IMR-90 (cell line): ENCODE measurements at regions not wholly inside any gene's neighbourhood (a gene's known extent, or its start where the extent isn't known, plus 50 kb on each side); places are given as distances from the start of the nearest gene placed in this dataset.

Experiments
- ATAC-seq: fragments of 200-7000 bp; cut with Tn5 transposase; 2 replicates; pipeline ENCODE4 v1.9.1; 2020; ENCODE audit warnings: low read depth, mild to moderate bottlenecking, moderate library complexity
- BruUV-seq: library from RNA; stranded (reverse); fragments of 400-500 nt; replicated peaks from 2 replicates; lab custom pipeline; 2021; lab: Mats Ljungman, UMichigan
- CTCF ChIA-PET: fragments of 300-600 bp; formaldehyde crosslinking; extraction: SDS; loops from one replicate; lab custom pipeline; 2021; ENCODE audit warnings: antibody characterized with exemption; lab: Yijun Ruan, JAX
- POLR2A ChIA-PET: fragments of 300-600 bp; sonication (Branson Sonifier 250); formaldehyde crosslinking; loops from one replicate; lab custom pipeline; 2022; ENCODE audit warnings: antibody characterized with exemption; ENCODE audit not compliant: unreplicated experiment; lab: Charles Lee
- DNase-seq: peaks from one replicate; pipeline ENCODE4 v3.0.0; 2013
- H2AFZ ChIP-seq: replicated peaks from 2 replicates; pipeline ENCODE3; 2013; ENCODE audit warnings: low read length, mild to moderate bottlenecking; ENCODE audit not compliant: poor library complexity
- H2AK5ac ChIP-seq: 2 replicates; pipeline ENCODE4 v1.6.1; 2013; ENCODE audit warnings: low read depth, low read length, inconsistent platforms
- H2AK9ac ChIP-seq: replicated peaks from 2 replicates; pipeline ENCODE3; 2013; ENCODE audit warnings: mild to moderate bottlenecking, low read depth, low read length, moderate library complexity; ENCODE audit not compliant: poor library complexity
- H2BK120ac ChIP-seq: 2 replicates; pipeline ENCODE4 v1.6.1; 2013; ENCODE audit warnings: low read depth, low read length, inconsistent platforms
- H2BK15ac ChIP-seq: 3 replicates; pipeline ENCODE4 v1.6.1; 2013; ENCODE audit warnings: low read depth, low read length, inconsistent platforms
- H2BK20ac ChIP-seq: 2 replicates; pipeline ENCODE4 v1.6.1; 2013; ENCODE audit warnings: low read depth, mild to moderate bottlenecking, inconsistent platforms, low read length, moderate library complexity
- H2BK5ac ChIP-seq: 2 replicates; pipeline ENCODE4 v1.6.1; 2013; ENCODE audit warnings: mild to moderate bottlenecking, low read depth, low read length, inconsistent platforms; ENCODE audit not compliant: poor library complexity, severe bottlenecking
- H3K14ac ChIP-seq: replicated peaks from 2 replicates; pipeline ENCODE4 v1.6.1; 2013; ENCODE audit warnings: low read depth, low read length, inconsistent platforms
- H3K18ac ChIP-seq: 2 replicates; pipeline ENCODE4 v1.6.1; 2013; ENCODE audit warnings: low read depth, low read length, control low read depth
- H3K23ac ChIP-seq: 2 replicates; pipeline ENCODE4 v1.6.1; 2013; ENCODE audit warnings: low read depth, low read length, inconsistent platforms
- H3K27ac ChIP-seq: 2 replicates; pipeline ENCODE4 v1.5.1; 2013; ENCODE audit warnings: mild to moderate bottlenecking, control low read depth, low read length; ENCODE audit not compliant: insufficient read depth
- H3K27me3 ChIP-seq: 2 replicates; pipeline ENCODE4 v1.6.1; 2013; ENCODE audit warnings: low read length; ENCODE audit not compliant: control insufficient read depth, insufficient read depth
- H3K36me3 ChIP-seq: 2 replicates; pipeline ENCODE4 v1.6.1; 2013; ENCODE audit warnings: low read length, mixed read lengths; ENCODE audit not compliant: control insufficient read depth, insufficient read depth
- H3K4ac ChIP-seq: 2 replicates; pipeline ENCODE4 v1.6.1; 2013; ENCODE audit warnings: low read depth, low read length, inconsistent platforms
- H3K4me1 ChIP-seq: 2 replicates; pipeline ENCODE4 v1.6.1; 2013; ENCODE audit warnings: low read length, mixed read lengths; ENCODE audit not compliant: control insufficient read depth, insufficient read depth
- H3K4me2 ChIP-seq: 2 replicates; pipeline ENCODE4 v1.6.1; 2013; ENCODE audit warnings: low read depth, mild to moderate bottlenecking, control low read depth, low read length, moderate library complexity
- H3K4me3 ChIP-seq: 2 replicates; pipeline ENCODE4 v1.5.1; 2013; ENCODE audit warnings: low read depth, mild to moderate bottlenecking, control low read depth, low read length, moderate library complexity; ENCODE audit not compliant: insufficient read depth
- H3K56ac ChIP-seq: 2 replicates; pipeline ENCODE4 v1.6.1; 2013; ENCODE audit warnings: low read length, inconsistent platforms; ENCODE audit not compliant: insufficient read depth; ENCODE audit errors: extremely low read depth
- H3K79me1 ChIP-seq, 2 experiments: 2 replicates each; pipeline ENCODE4 v1.6.1; 2013; ENCODE audit warnings: low read length in 2 of 2, inconsistent platforms in 1 of 2, low read depth in 1 of 2
- H3K9ac ChIP-seq: 2 replicates; pipeline ENCODE4 v1.6.1; 2013; ENCODE audit warnings: low read depth, low read length, control low read depth
- H3K9me1 ChIP-seq: 2 replicates; pipeline ENCODE4 v1.6.1; 2013; ENCODE audit warnings: low read length, inconsistent platforms; ENCODE audit not compliant: insufficient read depth
- H3K9me3 ChIP-seq: 2 replicates; pipeline ENCODE4 v1.6.1; 2013; ENCODE audit warnings: low read length; ENCODE audit not compliant: control insufficient read depth, insufficient read depth
- H4K20me1 ChIP-seq: 2 replicates; pipeline ENCODE4 v1.6.1; 2013; ENCODE audit warnings: low read length, inconsistent platforms; ENCODE audit not compliant: insufficient read depth
- H4K5ac ChIP-seq: 2 replicates; pipeline ENCODE4 v1.6.1; 2013; ENCODE audit warnings: mild to moderate bottlenecking, low read depth, low read length, control low read depth
- H4K8ac ChIP-seq, 2 experiments: 2 replicates each; pipeline ENCODE4 v1.6.1; 2013; ENCODE audit warnings: low read depth in 2 of 2, low read length in 2 of 2, control low read depth in 1 of 2, inconsistent platforms in 1 of 2
- H4K91ac ChIP-seq: 2 replicates; pipeline ENCODE4 v1.6.1; 2013; ENCODE audit warnings: low read depth, low read length, inconsistent platforms; ENCODE audit not compliant: insufficient read depth
- BHLHE40 ChIP-seq: fragments of 150-350 bp; IDR thresholded peaks from 2 replicates; pipeline ENCODE4 v1.6.1; 2016; ENCODE audit warnings: mild to moderate bottlenecking, low read depth, low read length
- CHD1 ChIP-seq: IDR thresholded peaks from 2 replicates; pipeline ENCODE4 v1.6.1; 2012; ENCODE audit warnings: low read depth, low read length, improper control_type of control experiment
- FOS ChIP-seq: fragments of 150-350 bp; IDR thresholded peaks from 2 replicates; pipeline ENCODE4 v1.6.1; 2016; ENCODE audit warnings: low read depth, low read length
- MAZ ChIP-seq: IDR thresholded peaks from 2 replicates; pipeline ENCODE4 v1.6.1; 2012; ENCODE audit warnings: low read depth, mild to moderate bottlenecking, low read length, improper control_type of control experiment, moderate library complexity, borderline replicate concordance
- POLR2A ChIP-seq: IDR thresholded peaks from 2 replicates; pipeline ENCODE4 v1.6.1; 2012; ENCODE audit warnings: mild to moderate bottlenecking, low read depth, low read length
- RCOR1 ChIP-seq: IDR thresholded peaks from 2 replicates; pipeline ENCODE4 v1.6.1; 2012; ENCODE audit warnings: mild to moderate bottlenecking, low read length, improper control_type of control experiment; ENCODE audit not compliant: insufficient replicate concordance
- SMC3 ChIP-seq: fragments of 150-350 bp; IDR thresholded peaks from 2 replicates; pipeline ENCODE4 v1.6.1; 2016; ENCODE audit warnings: low read depth, mild to moderate bottlenecking, antibody characterized with exemption, low read length, moderate library complexity
- WGBS, 2 experiments: methylation state at CpG; one replicate each; pipeline versions ENCODE4 v1.1.5 to v1.1.7; 2013; ENCODE audit warnings: missing lambda C conversion rate in 2 of 2; ENCODE audit not compliant: insufficient read length in 1 of 2; ENCODE audit errors: extremely low coverage in 2 of 2; 5-methylcytosine and 5-hydroxymethylcytosine counted together
- dilution Hi-C: fragments of 300-500 bp; cut with HindIII; formaldehyde crosslinking; loops from one replicate; pipeline ENCODE4 v1.14.3; 2018; ENCODE audit warnings: low sequenced_read_pairs; ENCODE audit not compliant: unreplicated experiment
- in situ Hi-C: fragments of 300-500 bp; cut with MboI; formaldehyde crosslinking; loops from 3 replicates; pipeline ENCODE4 v1.14.3; 2019; ENCODE audit warnings: low sequenced_read_pairs, inconsistent platforms, mixed read lengths
- intact Hi-C: fragments of 100-400 bp; cut with micrococcal nuclease; formaldehyde crosslinking; loops from 2 replicates; pipeline ENCODE4 v1.10.0; 2022
- TF ChIP-seq, protein P1 (sequence below): fragments of 150-350 bp; IDR thresholded peaks from 2 replicates; pipeline ENCODE4 v1.6.1; 2016; ENCODE audit warnings: low read depth, mild to moderate bottlenecking, low read length, moderate library complexity, borderline replicate concordance

DNA sequence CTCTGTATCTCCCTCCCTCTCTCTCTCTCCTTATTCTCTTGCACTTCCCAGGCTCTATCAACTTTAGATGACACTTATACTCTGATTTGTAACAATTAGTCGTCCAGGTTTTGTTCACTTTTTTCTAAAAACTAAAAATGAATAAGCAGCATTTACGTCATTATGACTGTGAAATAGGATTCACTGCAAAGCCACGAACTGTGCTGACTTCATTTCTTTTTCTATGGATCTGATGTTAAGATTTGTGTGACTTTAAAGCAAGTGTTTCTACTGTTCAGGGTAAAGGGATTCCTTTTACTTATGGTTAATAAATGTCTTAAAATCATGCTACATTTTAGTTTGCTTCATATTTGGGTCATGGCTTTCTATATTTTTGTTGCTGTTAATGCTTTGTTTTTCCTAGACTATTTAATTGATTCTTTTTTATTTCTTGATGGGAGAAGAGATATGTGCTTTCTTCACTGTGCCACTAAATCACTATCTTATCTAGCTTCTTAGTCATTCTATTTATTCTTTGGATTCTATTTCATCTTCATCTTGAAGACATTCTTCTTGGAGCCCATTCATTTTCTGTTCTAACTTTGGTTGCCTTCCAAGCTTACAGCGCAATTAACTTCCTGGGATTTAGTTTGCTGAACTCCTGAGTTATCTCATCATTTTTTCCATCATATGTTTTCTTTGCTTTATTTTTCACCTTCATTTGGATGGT, 480.4 kb upstream of the TRIB2 start:
- H3K14ac ChIP-seq = no peak overlapping the region
- H2AFZ ChIP-seq = no peak overlapping the region
- no peak overlapping the region for H3K18ac ChIP-seq
- POLR2A ChIA-PET = no interaction called here
- no peaks in the 10 kb centered on the region for H4K20me1 ChIP-seq
- no peak overlapping the region for H4K5ac ChIP-seq
- no peaks in the 10 kb centered on the region for H3K36me3 ChIP-seq
- H3K9me3 ChIP-seq = no peaks in the 10 kb centered on the region
- no peak overlapping the region for H3K4me2 ChIP-seq
- H3K27me3 ChIP-seq = no peaks in the 10 kb centered on the region
- H4K91ac ChIP-seq = no peak overlapping the region
- TF ChIP-seq RCOR1 = no peak
- TF ChIP-seq MAZ = no peak
- no peak for TF ChIP-seq POLR2A
- no peak for TF ChIP-seq FOS
- TF ChIP-seq BHLHE40 = no peak
- TF ChIP-seq SMC3 = no peak
- TF ChIP-seq, protein P1, sequence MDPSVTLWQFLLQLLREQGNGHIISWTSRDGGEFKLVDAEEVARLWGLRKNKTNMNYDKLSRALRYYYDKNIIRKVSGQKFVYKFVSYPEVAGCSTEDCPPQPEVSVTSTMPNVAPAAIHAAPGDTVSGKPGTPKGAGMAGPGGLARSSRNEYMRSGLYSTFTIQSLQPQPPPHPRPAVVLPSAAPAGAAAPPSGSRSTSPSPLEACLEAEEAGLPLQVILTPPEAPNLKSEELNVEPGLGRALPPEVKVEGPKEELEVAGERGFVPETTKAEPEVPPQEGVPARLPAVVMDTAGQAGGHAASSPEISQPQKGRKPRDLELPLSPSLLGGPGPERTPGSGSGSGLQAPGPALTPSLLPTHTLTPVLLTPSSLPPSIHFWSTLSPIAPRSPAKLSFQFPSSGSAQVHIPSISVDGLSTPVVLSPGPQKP = no peak
- no peak for TF ChIP-seq CHD1
- H3K4ac ChIP-seq = no peak overlapping the region
- no CpG with 5 or more reads among the region's 4 CpGs for WGBS, 2 experiments
- H3K23ac ChIP-seq = no peak overlapping the region
- peak; percentile 24 for ATAC-seq
- intact Hi-C loops = no loop called here
- CTCF ChIA-PET = no interaction called here
- no peak overlapping the region for H2BK5ac ChIP-seq
- no peak overlapping the region for H3K56ac ChIP-seq
- dilution Hi-C loops = no loop called here
- H3K79me1 ChIP-seq = no peaks in the 10 kb centered on the region
- H2AK5ac ChIP-seq = no peak overlapping the region
- no peak overlapping the region for H4K8ac ChIP-seq
- H2BK120ac ChIP-seq = no peak overlapping the region
- no peak overlapping the region for H3K9ac ChIP-seq
- no TSS peak for BruUV-seq
- H3K4me1 ChIP-seq = no peaks in the 10 kb centered on the region
- no peak overlapping the region for H2AK9ac ChIP-seq
- no peak overlapping the region for H2BK20ac ChIP-seq
- H3K4me3 ChIP-seq = no peak overlapping the region
- H3K9me1 ChIP-seq = no peaks in the 10 kb centered on the region
- in situ Hi-C loops = no loop called here
- peak; percentile 62 for DNase-seq
- no peak overlapping the region for H2BK15ac ChIP-seq
- H3K27ac ChIP-seq = no peak overlapping the region
